ENCODE measurements at regions not wholly inside any gene's neighbourhood (a gene's known extent, or its start where the extent isn't known, plus 50 kb on each side); places are given as distances from the start of the nearest gene placed in this dataset.

GRCh38 chr16:49010396-49010795 is 271.2 kb downstream of the CBLN1 start:
- no peak for DNase-seq (ENCODE audit: low spot score in 2 of 2)
- ATAC-seq, result no peak
- peaks cover 5 to 9% of the 10 kb centered on the region in 2 donors for H3K9me3 Mint-ChIP-seq
- H3K36me3 Mint-ChIP-seq, result no peaks in the 10 kb centered on the region
- H3K27ac Mint-ChIP-seq, result no peak overlapping the region

DNA sequence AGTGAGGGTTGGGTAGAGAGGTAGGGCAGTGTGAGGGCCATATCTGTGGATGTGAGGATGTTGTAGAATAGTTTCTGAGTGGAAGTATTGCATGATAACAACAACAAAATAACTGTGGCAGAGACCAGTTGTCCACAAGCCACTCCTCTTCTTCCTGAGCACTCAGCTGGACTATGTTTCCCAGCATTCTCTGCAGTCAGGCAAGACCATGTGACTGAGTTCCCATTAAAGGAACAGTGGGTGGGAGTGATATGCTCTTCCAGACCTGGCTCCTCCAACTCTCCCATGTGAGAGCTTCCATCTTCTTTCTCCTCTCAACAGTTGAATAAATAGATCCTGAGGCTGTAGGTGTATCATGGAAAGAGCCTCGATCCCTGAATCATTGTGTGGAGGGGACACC is 272.4 kb downstream of the CBLN1 start:
- Mint-ChIP-seq H3K36me3 (no peaks in the 10 kb centered on the region), H3K9me3 (peaks cover 5 to 9% of the 10 kb centered on the region in 2 donors), H3K27ac (no peak overlapping the region)
- DNase-seq (ENCODE audit: low spot score in 2 of 2) (no peak), ATAC-seq (no peak)

GRCh38 chr16:49003992-49004391 is 277.6 kb downstream of the CBLN1 start:
- no peak for ATAC-seq
- H3K27ac Mint-ChIP-seq, result no peak overlapping the region
- H3K9me3 Mint-ChIP-seq, result peaks cover 0 to 7% of the 10 kb centered on the region in 2 donors
- H3K36me3 Mint-ChIP-seq, result no peaks in the 10 kb centered on the region
- DNase-seq (ENCODE audit: low spot score in 2 of 2), result no peak

- no peak overlapping the region for H3K27ac Mint-ChIP-seq
- ATAC-seq (no peak), DNase-seq (ENCODE audit: low spot score in 2 of 2) (no peak)
- H3K36me3 Mint-ChIP-seq, result no peaks in the 10 kb centered on the region
- H3K9me3 Mint-ChIP-seq, result peaks cover 0 to 5% of the 10 kb centered on the region in 2 donors
These were observed 278.6 kb downstream of the CBLN1 start for GRCh38 chr16:49003022-49003421.

- Mint-ChIP-seq H3K27ac (no peak overlapping the region), H3K36me3 (no peaks in the 10 kb centered on the region), H3K9me3 (no peaks in the 10 kb centered on the region)
- DNase-seq (ENCODE audit: low spot score in 2 of 2), result no peak
- no peak for ATAC-seq
These were observed 281.0 kb downstream of the CBLN1 start for GRCh38 chr16:49000594-49000993.

DNA sequence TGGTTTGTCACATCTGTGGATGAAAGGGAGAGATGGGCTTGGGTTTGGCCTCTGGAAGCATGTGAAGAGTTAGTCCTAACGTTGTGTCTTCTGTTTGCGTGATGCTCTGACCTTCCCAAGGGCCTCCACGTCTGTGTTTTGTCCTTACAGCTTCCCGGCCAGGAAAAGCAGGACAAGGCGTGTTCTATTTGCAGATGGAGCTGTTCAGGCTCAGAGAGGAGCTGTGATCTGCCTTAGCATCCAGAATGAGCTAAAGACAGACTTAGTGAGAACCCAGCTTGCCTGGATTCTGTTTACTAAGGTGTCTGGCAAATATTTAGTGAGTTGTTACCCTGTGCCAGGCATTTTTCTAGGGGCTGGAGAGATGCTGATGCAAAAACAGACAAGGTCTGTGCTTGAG is 282.1 kb downstream of the CBLN1 start:
- ATAC-seq (no peak), DNase-seq (ENCODE audit: low spot score in 2 of 2) (no peak)
- Mint-ChIP-seq H3K36me3 (no peaks in the 10 kb centered on the region), H3K27ac (no peak overlapping the region), H3K9me3 (peaks cover 0 to 3% of the 10 kb centered on the region in 2 donors)

GRCh38 chr16:48999044-48999443 is 282.6 kb downstream of the CBLN1 start:
- Mint-ChIP-seq H3K36me3 (no peaks in the 10 kb centered on the region), H3K27ac (no peak overlapping the region), H3K9me3 (peaks cover 0 to 5% of the 10 kb centered on the region in 2 donors)
- no peak for DNase-seq (ENCODE audit: low spot score in 2 of 2)
- no peak for ATAC-seq

DNA sequence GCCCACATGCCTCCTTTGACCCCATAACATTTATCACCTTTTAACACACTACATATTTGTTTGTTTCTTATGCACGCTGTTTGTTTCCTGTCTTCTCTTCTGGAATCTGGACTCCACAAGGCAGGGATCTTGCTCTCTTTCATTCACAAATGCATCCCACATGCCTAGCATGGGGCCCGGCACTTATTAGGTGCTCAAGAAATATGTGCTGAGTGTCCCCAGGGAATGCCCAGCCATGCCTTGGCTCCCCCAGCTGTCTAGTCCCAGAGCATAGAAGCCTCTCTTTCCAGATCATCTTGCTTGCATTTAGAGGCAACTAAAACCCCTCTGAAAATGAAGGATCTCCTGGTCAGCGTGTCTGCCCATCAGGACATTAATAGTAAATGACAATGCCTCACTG is 283.7 kb downstream of the CBLN1 start:
- Mint-ChIP-seq H3K9me3 (peaks cover 0 to 5% of the 10 kb centered on the region in 2 donors), H3K27ac (no peak overlapping the region), H3K36me3 (no peaks in the 10 kb centered on the region)
- ATAC-seq, result no peak
- no peak for DNase-seq (ENCODE audit: low spot score in 2 of 2)

DNA sequence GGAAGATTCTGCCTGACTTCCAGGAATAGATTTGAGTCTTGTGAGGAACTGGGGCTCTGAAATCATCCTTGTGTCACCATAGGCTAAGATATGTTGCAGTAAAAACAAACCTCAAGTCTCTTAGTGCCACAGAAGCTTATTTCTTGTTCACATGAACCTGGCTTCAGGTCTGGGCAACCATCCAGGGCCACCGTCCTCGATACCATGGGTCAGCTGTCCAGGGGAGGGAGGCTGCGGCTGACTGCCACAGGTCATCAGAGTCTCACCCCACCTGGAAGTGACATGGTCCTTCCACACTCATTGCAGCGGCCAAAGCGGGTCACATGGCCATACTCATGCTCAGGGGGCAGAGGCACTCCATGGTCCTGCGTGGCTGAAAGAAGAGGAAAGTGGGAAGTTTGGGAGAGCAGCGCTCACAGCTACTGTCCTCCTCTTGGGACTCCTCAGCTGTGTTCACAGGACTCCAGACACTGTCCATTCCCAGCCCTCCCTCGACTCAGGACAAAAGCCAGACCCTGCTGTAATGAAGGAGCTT is 284.5 kb downstream of the CBLN1 start:
- ATAC-seq, result no peak
- DNase-seq (ENCODE audit: low spot score in 2 of 2), result no peak
- H3K27ac Mint-ChIP-seq, result no peak overlapping the region

DNA sequence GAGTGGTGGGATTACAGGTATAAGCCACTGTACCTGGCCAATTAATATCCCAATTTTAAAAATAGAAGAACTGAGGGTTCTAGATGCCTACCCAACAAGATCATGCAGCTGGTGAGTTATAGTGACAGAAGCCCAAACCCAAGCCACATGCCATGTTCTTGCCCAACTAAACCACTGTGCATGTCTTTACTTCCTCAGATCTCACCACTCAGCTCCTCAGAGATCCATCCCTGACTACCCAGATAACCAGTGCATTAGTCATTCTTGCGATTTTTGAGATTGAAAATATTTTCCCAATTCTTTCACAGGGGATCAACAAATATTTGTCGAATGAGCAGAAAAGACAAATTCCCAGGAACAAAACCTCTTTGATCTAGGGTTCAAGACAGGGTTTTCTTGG is 303.1 kb downstream of the CBLN1 start:
- Mint-ChIP-seq H3K36me3 (peaks cover 0 to under 1% of the 10 kb centered on the region in 2 donors), H3K27ac (no peak overlapping the region), H3K9me3 (peaks cover 9 to 14% of the 10 kb centered on the region in 2 donors)
- DNase-seq (ENCODE audit: low spot score in 2 of 2) (no peak), ATAC-seq (no peak)

More for the DNA sequence above, 284.5 kb downstream of the CBLN1 start:
- Mint-ChIP-seq H3K36me3 (no peaks in the 10 kb centered on the region), H3K9me3 (peaks cover 0 to 5% of the 10 kb centered on the region in 2 donors)

DNA sequence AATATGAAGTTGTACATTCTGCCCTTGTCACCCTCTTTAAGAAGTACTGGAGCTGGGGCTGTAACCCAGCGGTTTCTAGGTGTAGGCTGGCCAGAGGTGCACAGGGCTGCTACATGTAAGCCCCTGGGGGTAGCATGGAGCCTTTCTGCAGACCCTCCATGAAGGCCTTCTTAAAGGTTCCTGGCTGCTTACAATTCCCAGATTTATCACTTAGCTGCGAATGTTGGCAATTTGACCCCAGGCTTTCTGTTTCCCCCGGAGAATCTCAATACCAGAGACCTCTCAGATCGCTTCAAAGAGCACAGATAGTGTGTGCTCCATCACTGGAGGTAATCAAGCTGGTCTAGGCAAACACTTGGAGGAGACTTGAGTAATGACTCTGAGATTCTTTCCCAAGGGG is 309.4 kb downstream of the CBLN1 start:
- no peak for ATAC-seq
- Mint-ChIP-seq H3K36me3 (no peaks in the 10 kb centered on the region), H3K27ac (no peak overlapping the region), H3K9me3 (peaks cover 0 to 3% of the 10 kb centered on the region in 2 donors)
- DNase-seq (ENCODE audit: low spot score in 2 of 2), result no peak

DNA sequence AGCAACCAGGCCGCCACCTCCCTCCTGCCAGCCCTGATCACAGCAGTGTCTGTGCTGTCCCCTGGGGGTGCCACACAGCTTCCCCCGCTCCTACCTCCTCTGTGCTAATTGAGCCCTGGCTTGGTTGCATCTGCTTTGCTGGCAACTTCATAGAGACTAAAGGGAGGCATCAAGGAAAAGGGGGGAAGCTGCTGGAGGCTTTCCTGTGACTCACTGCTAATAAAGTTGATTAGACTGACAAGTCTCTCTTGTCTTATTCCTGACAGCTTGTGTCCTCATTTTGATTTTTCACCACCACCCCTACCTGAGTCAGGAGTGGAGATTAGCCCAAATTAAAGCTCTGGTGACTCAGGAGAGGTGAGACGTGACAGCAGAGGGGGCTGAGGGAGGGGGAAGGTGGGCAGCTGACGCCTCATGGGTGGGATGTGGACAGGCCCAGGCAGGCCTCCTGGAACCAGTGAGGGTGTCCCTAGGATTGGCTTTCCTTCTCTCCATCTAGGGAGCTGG is 310.0 kb downstream of the CBLN1 start:
- H3K36me3 Mint-ChIP-seq, result no peaks in the 10 kb centered on the region
- ATAC-seq, result no peak
- H3K9me3 Mint-ChIP-seq, result peaks cover 0 to 3% of the 10 kb centered on the region in 2 donors
- H3K27ac Mint-ChIP-seq, result no peak overlapping the region
- no peak for DNase-seq (ENCODE audit: low spot score in 2 of 2)

GRCh38 chr16:48970216-48970615 is 311.4 kb downstream of the CBLN1 start:
- H3K36me3 Mint-ChIP-seq, result no peaks in the 10 kb centered on the region
- H3K27ac Mint-ChIP-seq, result no peak overlapping the region
- no peak for DNase-seq (ENCODE audit: low spot score in 2 of 2)
- ATAC-seq, result no peak
- H3K9me3 Mint-ChIP-seq, result peaks cover 0 to 3% of the 10 kb centered on the region in 2 donors

- DNase-seq (ENCODE audit: low spot score in 2 of 2), result no peak
- H3K36me3 Mint-ChIP-seq, result no peaks in the 10 kb centered on the region
- no peak for ATAC-seq
- H3K9me3 Mint-ChIP-seq, result peaks cover 0 to 3% of the 10 kb centered on the region in 2 donors
- H3K27ac Mint-ChIP-seq, result no peak overlapping the region
These were observed 312.0 kb downstream of the CBLN1 start for GRCh38 chr16:48969611-48970010.

DNA sequence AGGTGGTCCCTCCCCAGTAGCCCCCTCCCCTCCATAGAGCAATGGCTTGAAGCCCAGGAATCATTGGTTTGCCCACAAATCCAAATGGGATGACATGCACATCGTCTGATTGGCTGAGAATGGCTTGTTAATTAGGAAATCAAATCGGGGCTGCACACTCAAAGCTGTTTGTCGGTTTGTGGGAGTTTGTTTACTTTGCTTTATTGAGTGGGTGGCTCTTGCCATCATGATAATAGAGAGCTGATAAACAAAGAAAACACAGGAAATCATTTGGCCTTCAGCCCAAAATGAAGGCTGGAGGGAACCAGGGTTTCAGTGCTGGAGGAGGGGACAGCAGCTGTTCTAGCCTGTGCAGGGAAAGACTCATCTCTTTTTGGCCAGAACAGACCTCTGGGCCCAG is 316.3 kb downstream of the CBLN1 start:
- no peak for ATAC-seq
- Mint-ChIP-seq H3K27ac (no peak overlapping the region), H3K36me3 (no peaks in the 10 kb centered on the region), H3K9me3 (no peaks in the 10 kb centered on the region)
- DNase-seq (ENCODE audit: low spot score in 2 of 2), result no peak

- Mint-ChIP-seq H3K36me3 (no peaks in the 10 kb centered on the region), H3K9me3 (no peaks in the 10 kb centered on the region), H3K27ac (no peak overlapping the region)
- DNase-seq (ENCODE audit: low spot score in 2 of 2), result no peak
- no peak for ATAC-seq
These were observed 317.6 kb downstream of the CBLN1 start for GRCh38 chr16:48963901-48964615.

DNA sequence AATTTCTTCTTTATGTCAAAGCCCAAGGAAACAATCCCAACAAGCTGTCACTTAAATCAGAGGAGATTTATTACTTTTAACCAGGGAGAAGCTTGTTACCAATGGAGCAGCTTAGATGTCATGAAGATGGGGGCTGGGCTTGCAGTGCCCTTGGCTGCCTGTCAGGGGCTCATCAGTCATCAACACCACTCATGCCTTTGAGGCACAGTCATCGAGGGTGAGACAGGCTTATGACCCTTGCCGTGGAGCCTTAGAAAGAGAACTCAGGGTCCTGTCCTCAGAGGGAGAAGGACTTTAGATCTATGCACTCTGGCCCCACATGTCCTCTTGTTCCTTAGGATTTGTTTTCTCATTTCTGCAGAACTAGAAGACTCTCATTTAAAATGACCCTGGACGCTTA is 318.3 kb downstream of the CBLN1 start:
- H3K9me3 Mint-ChIP-seq, result no peaks in the 10 kb centered on the region
- H3K27ac Mint-ChIP-seq, result no peak overlapping the region
- DNase-seq (ENCODE audit: low spot score in 2 of 2) (no peak), ATAC-seq (no peak)
- H3K36me3 Mint-ChIP-seq, result no peaks in the 10 kb centered on the region

GRCh38 chr16:48961546-48961945 is 320.1 kb downstream of the CBLN1 start:
- Mint-ChIP-seq H3K27ac (no peak overlapping the region), H3K9me3 (no peaks in the 10 kb centered on the region), H3K36me3 (no peaks in the 10 kb centered on the region)
- no peak for ATAC-seq
- DNase-seq (ENCODE audit: low spot score in 2 of 2), result no peak
